ENCODE measurements at regions not wholly inside any gene's neighbourhood (a gene's known extent, or its start where the extent isn't known, plus 50 kb on each side); places are given as distances from the start of the nearest gene placed in this dataset.

GRCh38 chr2:167712275-167712674, 535.1 kb downstream of the STK39 start:
- WGBS, 2 donors (ENCODE audit: low coverage in 1 of 2), result 100% methylated on average over 1 of the region's 1 CpG
- TF ChIP-seq EP300 (IDR thresholded peaks at IDR 0.05), result no peak
- no peak for TF ChIP-seq POLR2A (IDR thresholded peaks at IDR 0.05)
- no peak for TF ChIP-seq POLR2AphosphoS5 (IDR thresholded peaks at IDR 0.05)
- no peak for TF ChIP-seq CTCF (IDR thresholded peaks at IDR 0.05)
- Histone ChIP-seq H3K27me3 (no peaks in the 10 kb centered on the region), H3K4me3 (no peak overlapping the region), H3K9me3 (no peaks in the 10 kb centered on the region), H3K36me3 (no peaks in the 10 kb centered on the region), H3K4me1 (no peaks in the 10 kb centered on the region), H3K27ac (no peak overlapping the region)
- no peak for ATAC-seq

DNA sequence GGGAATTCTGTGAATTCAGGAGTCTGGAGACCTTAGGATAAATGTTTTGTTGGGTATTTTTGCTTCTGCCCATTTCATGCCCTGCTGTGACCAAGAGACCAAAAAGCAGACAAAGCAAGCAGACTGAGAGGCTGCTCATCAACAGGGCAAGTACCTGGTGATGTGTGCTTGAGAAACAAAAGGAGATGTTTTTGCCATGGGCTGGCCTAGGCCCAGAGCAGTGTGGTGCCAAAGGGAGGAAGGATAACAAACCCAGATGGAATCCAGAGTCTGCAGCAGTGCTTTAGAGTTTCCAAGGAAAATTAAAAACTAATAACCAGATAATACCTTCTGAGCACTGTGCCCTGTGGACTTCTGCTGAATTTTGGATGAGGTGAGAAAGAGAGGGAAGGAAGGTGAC, 538.4 kb downstream of the STK39 start:
- H3K9me3 ChIP-seq, result no peaks in the 10 kb centered on the region
- TF ChIP-seq CTCF (IDR thresholded peaks at IDR 0.05) (no peak), EP300 (IDR thresholded peaks at IDR 0.05) (no peak), POLR2A (IDR thresholded peaks at IDR 0.05) (no peak), POLR2AphosphoS5 (IDR thresholded peaks at IDR 0.05) (no peak)
- H3K4me3 ChIP-seq, result no peak overlapping the region
- H3K27me3 ChIP-seq, result no peaks in the 10 kb centered on the region
- no peak overlapping the region for H3K27ac ChIP-seq
- no peaks in the 10 kb centered on the region for H3K4me1 ChIP-seq
- ATAC-seq, result no peak
- no peaks in the 10 kb centered on the region for H3K36me3 ChIP-seq

DNA sequence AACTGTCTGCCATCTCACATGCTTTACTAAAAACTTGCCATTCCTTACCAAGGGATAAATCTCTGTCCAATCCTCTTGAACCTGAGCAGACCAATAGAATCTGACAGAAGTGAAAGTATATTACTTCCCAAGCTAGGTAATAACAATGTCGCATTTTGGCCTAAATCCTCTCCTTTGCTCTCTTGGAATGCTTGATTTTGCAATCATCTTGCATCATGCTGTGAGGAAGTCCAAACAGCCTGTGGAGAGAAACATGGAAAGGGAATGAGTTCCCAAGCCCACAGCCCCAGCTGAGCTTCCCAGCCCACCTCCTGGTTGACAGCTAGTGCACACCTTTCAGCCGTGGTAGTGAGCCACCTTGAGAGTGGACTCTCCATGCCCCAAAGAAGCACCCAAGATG, 540.6 kb downstream of the STK39 start:
- no peaks in the 10 kb centered on the region for H3K4me1 ChIP-seq
- no peaks in the 10 kb centered on the region for H3K9me3 ChIP-seq
- TF ChIP-seq CTCF (IDR thresholded peaks at IDR 0.05) (no peak), EP300 (IDR thresholded peaks at IDR 0.05) (no peak), POLR2AphosphoS5 (IDR thresholded peaks at IDR 0.05) (no peak), POLR2A (IDR thresholded peaks at IDR 0.05) (no peak)
- no peak overlapping the region for H3K4me3 ChIP-seq
- H3K27ac ChIP-seq, result no peak overlapping the region
- H3K27me3 ChIP-seq, result no peaks in the 10 kb centered on the region
- ATAC-seq, result no peak
- 29 to 50% methylated on average over 1 to 2 of the region's 2 CpGs for WGBS, 2 donors (ENCODE audit: low coverage in 1 of 2)
- H3K36me3 ChIP-seq, result no peaks in the 10 kb centered on the region

DNA sequence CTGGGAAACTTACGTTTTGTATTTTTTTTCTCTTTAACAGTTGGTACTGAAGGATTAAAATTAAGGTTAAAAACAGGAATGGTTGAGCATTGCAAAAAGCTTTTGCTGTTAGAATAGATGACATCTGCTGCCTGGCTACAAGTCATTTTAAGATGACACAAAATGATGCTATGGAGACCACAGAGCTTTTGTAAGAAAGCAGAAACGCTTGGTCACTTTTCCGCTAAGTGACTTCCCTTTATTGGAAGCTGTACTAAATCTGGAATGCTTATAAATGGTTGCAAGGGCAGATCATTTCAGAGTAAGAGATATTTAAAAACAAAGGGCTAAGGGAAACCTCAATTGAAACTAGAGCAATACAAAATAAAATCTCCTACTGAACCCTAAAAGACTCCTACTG, 544.0 kb downstream of the STK39 start:
- Histone ChIP-seq H3K36me3 (no peaks in the 10 kb centered on the region), H3K27me3 (no peaks in the 10 kb centered on the region), H3K9me3 (no peaks in the 10 kb centered on the region), H3K4me3 (no peak overlapping the region), H3K4me1 (no peaks in the 10 kb centered on the region), H3K27ac (no peak overlapping the region)
- WGBS, 2 donors (ENCODE audit: low coverage in 1 of 2), result 61 to 76% methylated on average over 3 of the region's 3 CpGs
- no peak for ATAC-seq
- no peak for TF ChIP-seq POLR2A (IDR thresholded peaks at IDR 0.05)
- TF ChIP-seq CTCF (IDR thresholded peaks at IDR 0.05), result no peak

DNA sequence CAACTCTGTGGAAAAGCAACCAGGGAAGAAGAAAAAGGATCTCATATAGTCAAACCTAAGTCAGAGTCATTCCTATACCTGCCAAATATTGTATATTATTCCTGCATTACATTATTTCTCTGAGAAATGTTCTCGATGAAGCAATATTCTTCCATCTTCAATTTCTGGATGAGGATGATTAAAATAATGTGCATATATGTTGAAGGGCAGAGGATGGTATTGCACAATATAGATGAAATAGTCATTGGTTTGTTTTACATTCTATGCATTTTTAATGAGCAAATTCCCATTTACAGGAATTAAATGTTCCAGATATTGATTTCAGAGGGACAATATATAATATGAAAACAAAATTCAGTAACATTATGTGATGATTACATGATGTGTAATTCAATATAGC, 545.2 kb downstream of the STK39 start:
- TF ChIP-seq CTCF (IDR thresholded peaks at IDR 0.05) (no peak), POLR2AphosphoS5 (IDR thresholded peaks at IDR 0.05) (no peak), POLR2A (IDR thresholded peaks at IDR 0.05) (no peak), EP300 (IDR thresholded peaks at IDR 0.05) (no peak)
- no peak for ATAC-seq
- no peak overlapping the region for H3K4me3 ChIP-seq
- no peak overlapping the region for H3K27ac ChIP-seq
- no peaks in the 10 kb centered on the region for H3K27me3 ChIP-seq
- no peaks in the 10 kb centered on the region for H3K36me3 ChIP-seq
- 91 to 100% methylated on average over 1 of the region's 1 CpG for WGBS, 2 donors (ENCODE audit: low coverage in 1 of 2)
- H3K9me3 ChIP-seq, result no peaks in the 10 kb centered on the region
- no peaks in the 10 kb centered on the region for H3K4me1 ChIP-seq
